GM18499 (cell line): ENCODE measurements at regions not wholly inside any gene's neighbourhood (a gene's known extent, or its start where the extent isn't known, plus 50 kb on each side); places are given as distances from the start of the nearest gene placed in this dataset.

Experiments used
- ATAC-seq: cut with Tn5 transposase; IDR thresholded peaks from one replicate; pipeline ENCODE4 v1.9.1; 2021; ENCODE audit warnings: moderate number of reproducible peaks; ENCODE audit not compliant: insufficient read depth, unreplicated experiment

DNA sequence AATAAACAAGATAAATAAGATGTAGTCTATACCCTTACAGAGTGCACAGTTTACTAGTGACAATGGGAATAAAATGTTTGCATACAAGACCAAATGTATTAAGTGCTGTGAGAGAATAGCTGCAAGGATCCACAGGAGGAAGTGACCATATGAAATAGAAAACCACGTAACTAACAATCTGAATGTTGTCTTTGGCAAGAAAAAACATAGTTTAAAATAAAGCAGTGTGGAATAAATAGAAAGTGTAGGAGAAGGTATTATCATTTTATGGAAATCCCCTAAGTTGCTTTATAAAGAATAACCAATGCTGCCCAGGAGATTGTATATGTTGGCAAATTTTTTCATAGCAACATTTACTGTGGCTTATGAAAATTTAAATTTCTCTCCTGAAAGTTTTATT lies 116.1 kb downstream of the PCDH7 start:
- no peak for ATAC-seq

DNA sequence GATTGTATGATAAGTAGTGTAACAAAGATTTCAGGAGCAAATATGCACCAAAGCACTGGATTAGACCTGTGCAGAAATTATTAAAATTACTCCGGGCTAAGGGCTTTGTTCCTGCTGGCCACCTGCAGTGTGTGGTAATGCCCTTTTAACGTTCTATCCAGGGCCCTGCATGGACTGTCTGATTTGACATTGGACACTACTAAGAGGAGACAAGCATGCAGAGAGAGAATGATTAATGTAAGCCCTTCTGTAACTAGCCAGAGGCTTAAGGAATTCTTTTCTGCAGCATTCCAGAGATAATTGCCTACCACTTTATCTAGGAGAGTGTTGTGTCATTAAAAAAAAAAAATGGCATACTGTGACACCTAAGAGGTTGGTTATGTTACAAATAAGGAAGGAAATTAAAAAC lies 117.0 kb downstream of the PCDH7 start:
- ATAC-seq: no peak

DNA sequence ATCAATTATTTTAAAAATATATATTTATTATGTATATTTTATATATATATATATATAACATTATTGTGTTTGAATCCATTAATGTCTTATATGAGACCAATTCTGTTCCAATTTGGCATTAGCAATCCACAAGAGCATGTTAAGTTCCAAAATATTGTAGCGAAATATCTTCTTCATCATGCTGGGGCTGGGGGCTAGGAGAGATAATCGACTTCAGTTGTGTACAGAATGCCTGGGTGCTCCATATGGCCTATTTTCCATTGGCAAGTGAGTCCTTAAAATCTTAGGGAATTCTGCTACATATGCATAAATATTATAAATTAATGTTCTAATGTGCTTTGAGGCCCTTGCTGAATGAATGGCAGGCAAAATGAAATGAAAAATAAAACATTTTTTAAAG lies 117.7 kb downstream of the PCDH7 start:
- ATAC-seq: no peak

DNA sequence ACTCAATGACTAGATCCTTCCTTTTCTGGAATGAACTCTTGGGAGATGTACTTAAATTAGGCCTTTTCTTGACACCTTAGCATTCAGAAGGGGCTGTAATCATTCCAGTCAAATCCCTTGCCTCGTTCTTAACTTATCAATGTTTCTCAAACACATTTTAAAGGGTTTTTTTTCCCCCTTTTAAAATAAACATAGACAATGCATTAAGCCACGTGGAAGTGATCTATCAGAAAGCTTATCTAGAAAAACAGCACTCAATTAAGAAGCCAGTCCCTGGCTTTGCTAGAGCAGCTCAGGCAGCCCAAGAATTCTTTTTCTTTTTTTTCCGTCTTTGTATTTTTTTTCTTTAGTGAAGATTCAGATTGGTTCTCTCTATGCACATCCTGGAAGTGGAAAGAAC lies 118.2 kb downstream of the PCDH7 start:
- no peak for ATAC-seq

DNA sequence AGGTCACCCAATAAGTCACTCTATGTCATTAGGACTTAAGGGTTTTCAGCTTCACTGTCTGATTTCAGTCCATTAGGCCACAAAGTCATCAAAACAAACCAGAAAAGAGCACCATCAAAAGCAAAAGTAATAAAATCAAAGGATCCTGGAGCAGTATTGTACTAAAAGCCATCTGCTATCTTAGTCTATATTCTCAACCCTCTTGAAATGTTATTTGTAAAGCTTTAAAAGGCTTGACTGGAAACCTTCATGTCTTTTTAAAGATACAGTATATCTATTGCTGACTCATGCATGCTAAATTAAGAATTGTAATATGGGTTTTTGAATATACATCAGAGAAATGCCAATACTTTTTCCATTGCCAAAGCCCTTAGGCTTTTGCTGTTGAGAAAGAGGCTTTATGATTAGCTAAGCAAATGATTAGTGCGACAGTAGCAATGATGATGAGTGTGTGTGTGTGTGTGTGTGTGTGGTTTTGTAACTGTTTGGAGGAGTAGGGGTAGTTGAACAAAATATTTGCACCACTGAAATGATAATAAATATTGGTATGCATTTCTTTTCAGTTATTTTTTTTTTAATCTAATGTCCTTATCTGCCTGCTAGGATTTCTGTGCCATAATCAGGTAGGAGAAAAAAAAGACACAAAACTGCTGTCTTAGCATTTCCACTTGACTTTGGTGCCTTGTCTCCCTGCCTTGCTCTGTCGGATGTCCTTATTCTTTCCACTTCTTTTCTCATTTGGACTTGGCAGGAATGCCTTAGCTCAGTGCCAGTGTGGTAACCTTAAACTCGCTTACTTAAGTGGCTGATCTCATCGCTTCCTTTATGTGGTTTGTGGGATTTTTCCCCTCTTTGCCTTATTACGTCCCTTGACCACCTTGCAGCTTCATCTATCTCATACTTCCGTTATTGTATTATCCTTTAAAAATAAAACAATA lies 119.7 kb downstream of the PCDH7 start:
- ATAC-seq: no peak

DNA sequence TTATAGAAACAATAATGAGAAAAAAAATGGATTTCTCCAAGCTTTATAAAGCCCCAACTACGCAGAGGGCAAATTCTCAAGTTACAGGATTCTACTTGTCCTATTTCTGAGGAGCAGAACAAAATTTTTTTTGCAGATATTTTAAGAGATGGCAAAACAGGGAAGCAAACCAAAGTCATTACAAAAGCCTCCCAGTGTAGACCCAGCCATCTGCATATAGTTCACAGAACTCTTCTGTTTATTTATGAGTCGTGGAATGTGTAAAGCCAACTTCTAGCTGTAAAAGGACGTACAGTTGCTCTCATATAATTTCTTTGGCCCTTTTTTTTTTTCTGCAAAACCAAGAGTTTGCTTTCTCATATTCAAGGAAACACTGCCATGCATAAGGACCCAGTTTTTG lies 120.4 kb downstream of the PCDH7 start:
- no peak for ATAC-seq

DNA sequence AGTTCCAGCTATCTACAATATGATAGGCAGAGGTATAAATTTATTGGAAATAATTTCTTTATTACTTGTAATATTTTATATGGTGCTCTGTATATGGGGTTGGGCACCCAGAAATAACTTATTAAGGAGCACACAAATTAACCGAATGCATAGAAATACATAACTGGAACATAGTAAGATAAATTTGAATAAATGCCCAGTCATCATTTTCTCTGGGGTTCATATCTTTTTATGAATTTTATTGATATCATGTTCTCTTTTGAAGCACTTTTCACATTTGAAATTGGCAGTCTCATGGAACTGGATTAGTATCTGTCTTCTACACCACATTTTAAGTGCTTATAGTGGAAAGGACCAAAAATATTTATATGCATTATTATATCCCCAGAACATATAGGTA lies 122.0 kb downstream of the PCDH7 start:
- ATAC-seq: no peak

DNA sequence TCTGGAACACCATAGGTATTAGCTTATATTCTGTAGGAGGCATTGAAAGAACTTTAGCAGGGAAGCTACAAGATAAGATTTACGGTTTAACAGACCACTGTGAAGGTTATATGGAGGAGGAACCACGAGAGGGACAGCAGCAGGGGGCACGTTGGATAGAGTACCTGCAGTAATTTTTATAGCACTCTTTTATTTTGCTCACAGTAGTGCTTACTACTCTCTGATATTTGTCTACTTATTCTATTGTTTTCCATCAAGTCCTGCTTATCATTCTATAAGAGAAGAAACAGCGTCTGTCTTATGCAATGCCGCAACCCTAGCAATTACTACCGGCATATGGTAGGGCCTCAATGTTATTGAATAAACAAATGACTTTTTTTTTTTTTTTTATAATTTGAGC lies 122.5 kb downstream of the PCDH7 start:
- no peak for ATAC-seq

DNA sequence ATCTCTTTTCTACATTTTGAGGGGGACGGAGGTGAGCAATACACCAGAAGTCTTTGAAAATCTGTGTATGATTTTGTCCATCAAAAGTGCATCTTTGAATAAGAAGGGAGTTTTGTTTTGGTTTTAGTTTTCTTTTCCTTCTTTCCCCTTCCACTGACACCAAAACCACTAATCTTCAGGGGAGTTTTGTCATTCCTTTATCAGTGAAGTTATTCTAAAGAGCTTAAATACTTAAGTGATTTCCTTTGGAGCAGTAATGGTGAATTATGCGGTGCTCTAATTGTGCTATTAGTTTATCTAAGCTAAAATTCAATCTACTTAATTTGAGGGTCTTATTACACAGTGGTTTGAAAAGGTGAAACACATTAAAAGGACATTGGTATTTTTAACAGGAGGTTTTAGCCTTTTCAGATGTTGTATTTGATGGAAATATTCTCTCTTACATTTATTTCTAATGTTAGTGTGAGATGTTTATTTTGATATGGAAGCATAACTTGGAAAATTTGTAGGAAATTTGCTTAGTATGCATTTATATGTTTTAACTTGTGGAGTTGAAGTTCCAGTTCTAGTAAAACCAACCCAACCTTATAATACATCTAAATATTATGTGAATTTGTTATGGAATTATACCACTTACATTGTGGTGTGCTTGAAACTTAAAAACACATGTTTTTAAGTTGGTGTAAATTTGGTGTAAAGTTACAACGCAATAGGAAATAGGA lies 124.9 kb downstream of the PCDH7 start:
- ATAC-seq: no peak

DNA sequence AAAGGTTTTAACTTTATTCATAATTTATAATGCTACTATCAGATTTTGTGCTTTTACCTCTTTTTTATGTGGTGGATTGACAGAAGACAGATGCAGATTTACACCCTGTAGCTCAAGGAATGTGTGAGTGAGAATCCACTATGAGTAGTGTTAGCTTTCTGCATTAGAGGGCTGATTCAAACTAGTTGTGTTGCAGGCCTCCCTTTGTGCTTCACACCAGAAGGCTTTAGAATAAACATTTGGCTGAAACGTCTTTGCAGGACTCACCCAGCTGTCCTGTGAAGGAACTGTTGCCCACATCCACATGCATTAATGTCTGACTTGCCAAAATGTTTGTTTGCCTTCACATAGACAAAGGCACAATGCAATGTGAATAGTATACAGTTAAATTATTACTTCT lies 127.0 kb downstream of the PCDH7 start:
- no peak for ATAC-seq

DNA sequence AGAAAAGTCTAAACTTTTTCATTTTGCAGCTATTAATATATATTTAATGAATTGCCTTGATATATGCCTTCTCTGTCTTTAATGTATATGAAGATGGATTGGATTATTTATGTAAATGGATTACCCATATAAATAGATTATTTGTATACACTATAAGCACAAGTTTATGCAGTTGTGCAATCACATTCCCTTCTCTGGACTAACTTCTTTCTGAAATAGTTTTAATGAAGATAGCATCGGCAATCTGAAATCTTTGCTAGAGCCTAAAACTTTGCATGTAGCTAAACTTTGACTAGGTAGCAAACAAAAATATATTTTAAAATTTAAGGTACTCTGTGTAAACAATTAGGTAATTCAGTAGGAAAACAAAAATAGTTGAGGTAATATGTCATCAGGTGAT lies 127.8 kb downstream of the PCDH7 start:
- ATAC-seq: no peak

DNA sequence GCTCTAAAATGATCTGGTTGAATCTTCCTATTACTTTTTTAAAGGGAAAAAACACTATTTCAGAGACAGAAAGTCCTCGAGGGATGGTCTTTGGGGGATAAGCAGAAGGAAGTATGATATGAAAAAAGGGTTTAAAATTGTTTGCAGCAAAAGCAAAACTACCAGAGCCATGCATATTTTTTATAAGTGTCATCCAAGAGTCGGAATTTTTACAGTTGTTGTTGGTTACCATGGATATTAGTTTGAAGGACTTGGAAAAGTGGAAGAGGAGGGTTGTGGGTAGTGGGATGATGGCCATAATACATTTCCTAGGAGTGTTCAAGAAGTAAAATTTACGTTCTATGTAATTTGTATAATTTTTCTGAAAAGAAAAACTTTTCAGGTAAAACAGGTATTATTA lies 134.4 kb downstream of the PCDH7 start:
- ATAC-seq: no peak

DNA sequence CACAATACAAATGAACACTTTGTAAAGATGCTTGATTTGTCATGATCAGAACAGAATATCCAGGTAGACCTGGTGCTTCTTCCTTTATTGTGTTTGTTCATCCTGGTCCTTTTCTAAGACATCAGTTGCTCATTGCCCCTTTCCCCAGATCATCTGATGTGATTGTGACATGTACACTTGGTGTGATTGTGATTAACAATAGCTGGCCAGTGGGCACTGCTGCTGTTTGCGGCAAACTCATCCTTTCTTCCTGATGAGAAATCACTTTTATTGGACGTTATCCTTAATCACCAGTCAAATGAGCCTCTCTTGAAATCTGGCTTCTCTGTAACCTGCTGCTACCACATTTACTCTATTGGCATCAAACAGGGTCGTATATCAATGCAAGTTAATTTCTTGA lies 135.1 kb downstream of the PCDH7 start:
- ATAC-seq: no peak

DNA sequence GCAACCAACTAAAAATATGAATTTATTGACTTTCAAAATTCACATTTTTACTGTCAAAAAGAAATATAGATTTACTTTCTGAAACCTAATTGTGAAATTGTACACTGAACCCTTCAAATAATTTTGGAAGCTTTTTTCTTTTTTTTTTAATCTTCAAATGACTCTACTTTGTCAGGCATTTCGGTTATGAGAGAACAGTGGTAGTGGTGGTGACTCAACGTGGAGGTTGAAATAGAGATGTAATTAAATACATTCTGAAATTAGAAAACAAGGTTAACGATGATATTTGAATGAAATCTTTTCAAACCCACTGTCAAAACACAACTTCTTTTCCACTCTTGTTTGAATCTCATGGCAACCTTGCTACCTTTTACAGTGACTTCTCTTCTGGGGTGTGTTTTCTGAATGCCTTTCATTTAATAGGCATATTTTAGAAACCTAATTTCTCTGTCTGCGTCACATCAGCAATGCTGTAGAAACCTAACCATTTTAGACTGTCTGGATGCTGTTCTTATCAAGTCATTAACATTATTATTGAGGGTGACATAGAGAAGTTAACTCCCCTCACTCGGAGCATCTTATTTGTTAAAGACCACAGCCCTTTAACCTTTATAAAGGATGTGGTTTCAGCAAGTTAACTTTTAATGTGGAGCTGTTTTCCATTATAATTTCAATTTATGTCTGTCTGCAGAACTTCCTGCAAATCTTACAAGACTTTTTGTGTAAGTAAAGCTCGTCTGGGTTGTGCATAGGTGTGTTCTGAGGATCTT lies 136.8 kb downstream of the PCDH7 start:
- no peak for ATAC-seq

DNA sequence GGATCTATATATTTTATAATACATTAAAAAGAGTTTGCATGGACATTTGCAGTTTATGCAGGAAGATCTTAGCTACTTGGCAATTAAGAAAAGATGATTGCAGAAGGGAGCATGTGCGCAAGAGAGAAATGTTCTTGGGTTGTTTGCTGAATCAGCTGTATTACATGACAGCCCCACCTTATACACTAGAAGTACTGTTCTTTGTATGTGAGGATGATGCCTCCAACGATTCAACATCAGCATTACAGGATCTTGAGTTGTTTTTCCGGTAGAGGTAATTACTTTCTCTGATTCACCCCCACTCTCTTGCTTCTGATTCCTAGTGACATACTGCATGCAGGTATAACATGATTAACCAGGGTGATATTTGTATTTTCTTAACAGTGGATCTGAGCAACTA lies 140.8 kb downstream of the PCDH7 start:
- no peak for ATAC-seq

DNA sequence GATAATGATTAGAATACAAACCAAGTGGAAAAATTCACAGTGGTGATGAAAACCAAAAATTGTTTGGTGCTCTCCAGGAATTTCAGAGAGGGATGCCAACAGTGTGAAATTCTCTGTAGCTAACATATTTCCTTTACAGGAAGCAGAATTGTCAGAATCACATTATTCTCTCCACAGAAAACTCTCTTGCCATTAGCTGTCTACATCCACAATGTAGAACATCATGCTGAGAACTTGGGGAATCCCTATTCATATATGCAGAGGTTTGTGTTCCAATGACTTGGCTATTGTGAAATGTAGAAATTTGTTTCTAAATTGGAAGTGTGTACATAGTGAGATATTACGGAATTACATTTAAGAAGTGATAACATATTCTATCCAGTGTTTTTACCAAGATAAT lies 142.0 kb downstream of the PCDH7 start:
- ATAC-seq: no peak

DNA sequence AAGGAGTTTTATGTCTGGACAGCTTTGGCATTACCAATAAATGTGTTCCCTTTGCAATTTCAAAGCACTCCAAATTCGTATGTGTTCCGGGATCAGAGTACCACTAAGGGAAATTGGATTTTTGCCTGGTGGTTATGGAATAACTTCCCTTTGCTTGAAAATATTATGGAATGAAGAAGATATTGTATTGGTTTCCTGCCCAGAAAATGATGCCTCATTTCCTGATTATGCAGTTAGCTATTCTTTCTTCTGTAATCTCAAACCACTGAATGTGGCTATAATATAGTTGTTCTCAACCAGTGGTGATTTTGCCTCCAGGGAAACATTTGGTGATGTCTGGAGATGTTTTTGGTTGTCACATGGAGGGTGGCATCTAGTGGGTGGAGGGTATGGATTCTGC lies 142.9 kb downstream of the PCDH7 start:
- ATAC-seq: no peak

DNA sequence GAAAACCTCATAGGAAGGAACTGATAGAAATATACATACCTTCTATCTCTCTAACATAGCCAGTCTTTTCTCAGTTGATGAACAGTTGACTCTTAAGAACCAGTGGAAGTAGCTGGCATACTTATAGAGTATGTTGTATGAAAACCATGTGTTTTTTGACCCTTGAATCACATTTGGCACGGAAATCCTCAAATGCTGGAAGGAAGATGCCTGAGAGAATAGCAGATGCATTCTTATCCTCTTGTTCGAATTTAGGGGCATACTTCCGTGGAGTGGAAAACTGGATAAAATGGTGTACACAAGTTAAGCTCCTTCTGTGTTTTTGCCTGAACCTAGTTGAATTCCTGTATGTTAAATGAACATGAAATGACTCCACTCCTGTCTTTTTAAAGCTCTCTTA lies 145.5 kb downstream of the PCDH7 start:
- ATAC-seq: no peak

DNA sequence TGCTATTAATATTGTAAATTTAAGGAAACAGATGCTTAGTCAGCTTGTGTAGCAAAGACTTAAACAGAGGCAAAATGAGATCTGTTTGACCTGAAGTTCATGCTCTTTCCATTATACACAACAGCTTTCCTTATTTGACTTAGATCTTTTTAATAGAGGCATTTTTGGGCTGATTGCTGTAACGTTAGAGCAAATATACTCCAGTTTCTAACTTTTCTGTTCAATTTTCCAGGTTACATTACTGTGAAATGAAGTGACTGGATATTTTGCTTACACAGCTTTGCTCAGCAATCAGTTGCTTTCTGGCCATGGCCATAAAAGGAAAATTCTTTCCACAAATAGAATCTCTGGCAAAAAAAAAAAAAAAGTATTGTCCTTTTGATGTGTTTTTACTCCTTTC lies 146.2 kb downstream of the PCDH7 start:
- ATAC-seq: no peak

DNA sequence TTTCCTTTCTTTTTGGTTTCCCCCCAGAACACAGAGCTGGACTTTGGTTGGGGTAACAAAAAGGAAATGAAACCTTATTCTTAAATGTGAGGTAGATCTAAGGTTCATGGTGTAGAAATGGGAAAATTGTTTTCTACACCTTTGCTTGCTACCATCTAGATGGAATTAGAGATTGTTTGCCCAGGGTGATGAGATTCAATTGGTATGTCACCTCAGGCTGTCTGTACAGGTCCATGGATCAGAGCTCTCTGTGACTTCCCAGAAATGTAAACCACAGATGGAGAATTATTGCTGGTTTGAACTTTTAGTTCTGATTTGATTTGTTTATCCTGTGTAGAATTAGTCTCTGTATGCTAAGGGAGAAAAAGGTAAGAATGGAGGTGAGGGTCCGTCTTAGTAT lies 146.7 kb downstream of the PCDH7 start:
- no peak for ATAC-seq

DNA sequence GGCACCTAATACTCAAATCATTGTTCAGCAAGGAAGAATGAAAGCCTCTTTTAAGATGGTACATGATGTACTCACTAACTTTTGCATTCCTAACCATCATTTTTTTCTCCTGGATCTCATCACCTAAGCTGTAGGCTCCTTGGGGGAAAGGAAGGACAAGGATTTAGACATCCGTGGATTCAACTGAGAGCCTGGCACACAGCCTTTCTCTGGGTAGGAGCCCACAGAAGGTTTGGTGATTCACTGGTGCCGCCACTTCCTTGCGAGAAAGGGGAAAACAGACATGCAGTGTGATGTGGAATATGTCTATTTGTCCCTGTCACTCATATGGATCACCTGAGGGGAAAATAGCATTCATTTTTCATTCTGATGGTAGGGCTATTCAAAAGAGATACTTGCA lies 147.3 kb downstream of the PCDH7 start:
- ATAC-seq: no peak
